Neuron (in vitro differentiated cells): ENCODE measurements at regions not wholly inside any gene's neighbourhood (a gene's known extent, or its start where the extent isn't known, plus 50 kb on each side); places are given as distances from the start of the nearest gene placed in this dataset.

Source experiments
- H2AFZ ChIP-seq: one replicate; pipeline ENCODE4 v1.6.1; 2013; ENCODE audit warnings: low read depth, mild to moderate bottlenecking, inconsistent platforms, low read length, moderate library complexity
- H3K27me3 ChIP-seq: one replicate; pipeline ENCODE4 v1.6.1; 2013; ENCODE audit warnings: low read length; ENCODE audit not compliant: insufficient read depth
- H3K36me3 ChIP-seq: one replicate; pipeline ENCODE4 v1.6.1; 2013; ENCODE audit warnings: low read length; ENCODE audit not compliant: insufficient read depth
- H3K4me1 ChIP-seq: one replicate; pipeline ENCODE4 v1.6.1; 2013; ENCODE audit warnings: low read length; ENCODE audit not compliant: insufficient read depth
- H3K4me3 ChIP-seq: 2 replicates; pipeline ENCODE4 v1.5.1; 2013; ENCODE audit warnings: mild to moderate bottlenecking, low read length, moderate library complexity
- H3K9me3 ChIP-seq: one replicate; pipeline ENCODE4 v1.6.1; 2013; ENCODE audit warnings: low read length

GRCh38 chr5:98638111-98638510 is 135.4 kb upstream of the RGMB start:
- Histone ChIP-seq H3K36me3 (no peaks in the 10 kb centered on the region), H3K4me1 (peaks cover 19% of the 10 kb centered on the region), H2AFZ (peak overlapping the region; percentile 46), H3K27me3 (no peaks in the 10 kb centered on the region), H3K4me3 (no peak overlapping the region), H3K9me3 (no peaks in the 10 kb centered on the region)

GRCh38 chr5:98638701-98639100 is 134.8 kb upstream of the RGMB start:
- peaks cover 22% of the 10 kb centered on the region for H3K4me1 ChIP-seq
- no peaks in the 10 kb centered on the region for H3K9me3 ChIP-seq
- peak overlapping the region; percentile 46 for H2AFZ ChIP-seq
- no peak overlapping the region for H3K4me3 ChIP-seq
- H3K36me3 ChIP-seq = no peaks in the 10 kb centered on the region
- H3K27me3 ChIP-seq = no peaks in the 10 kb centered on the region

- Histone ChIP-seq H3K9me3 (no peaks in the 10 kb centered on the region), H3K4me1 (peaks cover 22% of the 10 kb centered on the region), H3K36me3 (no peaks in the 10 kb centered on the region), H3K4me3 (no peak overlapping the region), H2AFZ (no peak overlapping the region), H3K27me3 (no peaks in the 10 kb centered on the region)
Measured at GRCh38 chr5:98639274-98639673, 134.2 kb upstream of the RGMB start.

GRCh38 chr5:98641671-98642070 is 131.8 kb upstream of the RGMB start:
- Histone ChIP-seq H3K4me1 (peaks cover 22% of the 10 kb centered on the region), H3K9me3 (no peaks in the 10 kb centered on the region), H3K4me3 (no peak overlapping the region), H3K36me3 (no peaks in the 10 kb centered on the region), H2AFZ (no peak overlapping the region), H3K27me3 (no peaks in the 10 kb centered on the region)

GRCh38 chr5:98643569-98643968 is 129.9 kb upstream of the RGMB start:
- no peak overlapping the region for H2AFZ ChIP-seq

GRCh38 chr5:98651715-98652114 is 121.7 kb upstream of the RGMB start:
- Histone ChIP-seq H2AFZ (no peak overlapping the region), H3K9me3 (peaks cover 2% of the 10 kb centered on the region), H3K4me1 (peaks cover 16% of the 10 kb centered on the region), H3K4me3 (no peak overlapping the region), H3K36me3 (no peaks in the 10 kb centered on the region), H3K27me3 (no peaks in the 10 kb centered on the region)

More at GRCh38 chr5:98643569-98643968, 129.9 kb upstream of the RGMB start:
- Histone ChIP-seq H3K4me3 (no peak overlapping the region), H3K4me1 (peaks cover 17% of the 10 kb centered on the region), H3K27me3 (no peaks in the 10 kb centered on the region), H3K36me3 (no peaks in the 10 kb centered on the region), H3K9me3 (no peaks in the 10 kb centered on the region)

- no peak overlapping the region for H2AFZ ChIP-seq
- peaks cover 2% of the 10 kb centered on the region for H3K9me3 ChIP-seq
- peaks cover 34% of the 10 kb centered on the region for H3K4me1 ChIP-seq
- H3K27me3 ChIP-seq = no peaks in the 10 kb centered on the region
- H3K36me3 ChIP-seq = no peaks in the 10 kb centered on the region
- H3K4me3 ChIP-seq = no peak overlapping the region
Measured at GRCh38 chr5:98656125-98656795, 117.2 kb upstream of the RGMB start.

GRCh38 chr5:98656796-98657195 is 116.7 kb upstream of the RGMB start:
- Histone ChIP-seq H3K36me3 (no peaks in the 10 kb centered on the region), H3K27me3 (no peaks in the 10 kb centered on the region), H3K9me3 (peaks cover 2% of the 10 kb centered on the region), H3K4me1 (peaks cover 34% of the 10 kb centered on the region), H3K4me3 (no peak overlapping the region), H2AFZ (no peak overlapping the region)

- Histone ChIP-seq H3K4me1 (peaks cover 34% of the 10 kb centered on the region), H3K27me3 (no peaks in the 10 kb centered on the region), H3K9me3 (peaks cover 6% of the 10 kb centered on the region), H3K36me3 (no peaks in the 10 kb centered on the region), H3K4me3 (no peak overlapping the region), H2AFZ (no peak overlapping the region)
Measured at GRCh38 chr5:98657559-98657958, 115.9 kb upstream of the RGMB start.

- no peaks in the 10 kb centered on the region for H3K36me3 ChIP-seq
Measured at GRCh38 chr5:98663521-98663920, 109.9 kb upstream of the RGMB start.

GRCh38 chr5:98664736-98665135 is 108.7 kb upstream of the RGMB start:
- H3K9me3 ChIP-seq = peaks cover 21% of the 10 kb centered on the region
- no peak overlapping the region for H3K4me3 ChIP-seq
- no peaks in the 10 kb centered on the region for H3K27me3 ChIP-seq

More at GRCh38 chr5:98663521-98663920, 109.9 kb upstream of the RGMB start:
- Histone ChIP-seq H3K27me3 (no peaks in the 10 kb centered on the region), H3K4me3 (no peak overlapping the region), H3K4me1 (peaks cover 5% of the 10 kb centered on the region), H2AFZ (no peak overlapping the region), H3K9me3 (peaks cover 21% of the 10 kb centered on the region)

GRCh38 chr5:98679963-98680362 is 93.5 kb upstream of the RGMB start:
- Histone ChIP-seq H3K4me1 (peaks cover 9% of the 10 kb centered on the region), H3K4me3 (no peak overlapping the region), H2AFZ (no peak overlapping the region), H3K27me3 (no peaks in the 10 kb centered on the region), H3K9me3 (no peaks in the 10 kb centered on the region), H3K36me3 (no peaks in the 10 kb centered on the region)

More at GRCh38 chr5:98664736-98665135, 108.7 kb upstream of the RGMB start:
- Histone ChIP-seq H3K36me3 (no peaks in the 10 kb centered on the region), H2AFZ (no peak overlapping the region), H3K4me1 (no peaks in the 10 kb centered on the region)

- Histone ChIP-seq H3K36me3 (no peaks in the 10 kb centered on the region), H3K4me3 (no peak overlapping the region), H2AFZ (no peak overlapping the region), H3K9me3 (peaks cover 8% of the 10 kb centered on the region), H3K27me3 (no peaks in the 10 kb centered on the region), H3K4me1 (no peaks in the 10 kb centered on the region)
Measured at GRCh38 chr5:98690002-98690401, 83.5 kb upstream of the RGMB start.

- H2AFZ ChIP-seq = no peak overlapping the region
- H3K9me3 ChIP-seq = peaks cover 7% of the 10 kb centered on the region
- no peak overlapping the region for H3K4me3 ChIP-seq
- no peaks in the 10 kb centered on the region for H3K36me3 ChIP-seq
- no peaks in the 10 kb centered on the region for H3K27me3 ChIP-seq
- no peaks in the 10 kb centered on the region for H3K4me1 ChIP-seq
Measured at GRCh38 chr5:98694902-98695301, 78.6 kb upstream of the RGMB start.
